Colonic mucosa (tissue), 4 donors: ENCODE measurements at regions not wholly inside any gene's neighbourhood (a gene's known extent, or its start where the extent isn't known, plus 50 kb on each side); places are given as distances from the start of the nearest gene placed in this dataset.

Experiments used
- DNase-seq: peaks from one replicate; pipeline ENCODE4 v3.0.0-alpha.2; 2020
- H3K27ac ChIP-seq: fragments of 200-600 bp; one replicate; pipeline ENCODE4 v1.8.0; 2021
- H3K27me3 ChIP-seq: fragments of 200-600 bp; one replicate; pipeline ENCODE4 v1.8.0; 2021
- H3K36me3 ChIP-seq: fragments of 200-600 bp; one replicate; pipeline ENCODE4 v1.8.0; 2021
- H3K4me1 ChIP-seq: fragments of 200-600 bp; one replicate; pipeline ENCODE4 v1.8.0; 2021; ENCODE audit warnings: mild to moderate bottlenecking
- H3K4me3 ChIP-seq: fragments of 200-600 bp; one replicate; pipeline ENCODE4 v1.8.0; 2021
- H3K9ac ChIP-seq, 2 donors: one replicate each; pipeline ENCODE4 v1.7.0; 2013; ENCODE audit warnings: control low read depth in 2 of 2, low read depth in 2 of 2, low read length in 2 of 2
- H3K9me3 ChIP-seq: fragments of 200-600 bp; one replicate; pipeline ENCODE4 v1.8.0; 2021
- CTCF ChIP-seq: fragments of 200-600 bp; IDR thresholded peaks from one replicate; pipeline ENCODE4 v1.8.0; 2022; ENCODE audit warnings: antibody characterized with exemption, mild to moderate bottlenecking
- intact Hi-C: fragments of 100-400 bp; cut with DNase I; formaldehyde crosslinking; loops from one replicate; pipeline ENCODE4 v1.14.1; 2022
- donor health status: healthy.
- donor health status: DM: no; HTN: no; CAD: no.
- donor health status: DM: no; HTN: no; CAD: no.

- no peak for DNase-seq
- Histone ChIP-seq H3K9ac (no peak overlapping the region), H3K36me3 (no peaks in the 10 kb centered on the region), H3K27ac (no peak overlapping the region), H3K4me3 (no peak overlapping the region), H3K9me3 (no peaks in the 10 kb centered on the region), H3K4me1 (no peaks in the 10 kb centered on the region), H3K27me3 (no peaks in the 10 kb centered on the region)
- intact Hi-C loops: no loop called here
- no peak for TF ChIP-seq CTCF
These were observed 75.3 kb upstream of the MAST4 start for GRCh38 chr5:66520854-66521253.

GRCh38 chr5:66527478-66528035, 68.6 kb upstream of the MAST4 start:
- TF ChIP-seq CTCF: no peak
- no peaks in the 10 kb centered on the region for H3K9me3 ChIP-seq
- DNase-seq: no peak
- no peaks in the 10 kb centered on the region for H3K4me1 ChIP-seq
- H3K36me3 ChIP-seq: no peaks in the 10 kb centered on the region
- no peak overlapping the region for H3K4me3 ChIP-seq
- intact Hi-C loops: no loop called here
- H3K27ac ChIP-seq: no peak overlapping the region
- no peaks in the 10 kb centered on the region for H3K27me3 ChIP-seq
- H3K9ac ChIP-seq: no peak overlapping the region

GRCh38 chr5:66529182-66529581, 67.0 kb upstream of the MAST4 start:
- Histone ChIP-seq H3K9ac (no peak overlapping the region), H3K4me1 (no peaks in the 10 kb centered on the region), H3K27ac (no peak overlapping the region), H3K4me3 (no peak overlapping the region), H3K27me3 (no peaks in the 10 kb centered on the region), H3K36me3 (no peaks in the 10 kb centered on the region), H3K9me3 (no peaks in the 10 kb centered on the region)
- intact Hi-C loops: no loop called here
- DNase-seq: no peak
- TF ChIP-seq CTCF: no peak

GRCh38 chr5:66529704-66530103, 66.5 kb upstream of the MAST4 start:
- H3K9me3 ChIP-seq: no peaks in the 10 kb centered on the region
- no peaks in the 10 kb centered on the region for H3K27me3 ChIP-seq
- no peak overlapping the region for H3K27ac ChIP-seq
- no peaks in the 10 kb centered on the region for H3K36me3 ChIP-seq
- H3K9ac ChIP-seq: no peak overlapping the region
- H3K4me3 ChIP-seq: no peak overlapping the region
- intact Hi-C loops: no loop called here
- no peaks in the 10 kb centered on the region for H3K4me1 ChIP-seq
- TF ChIP-seq CTCF: no peak
- no peak for DNase-seq

GRCh38 chr5:66538126-66538525, 58.1 kb upstream of the MAST4 start:
- DNase-seq: no peak
- no peak overlapping the region for H3K4me3 ChIP-seq
- H3K4me1 ChIP-seq: no peaks in the 10 kb centered on the region
- TF ChIP-seq CTCF: no peak
- no peak overlapping the region for H3K9ac ChIP-seq
- no peaks in the 10 kb centered on the region for H3K36me3 ChIP-seq
- H3K27ac ChIP-seq: no peak overlapping the region
- no peaks in the 10 kb centered on the region for H3K9me3 ChIP-seq
- intact Hi-C loops: no loop called here
- no peaks in the 10 kb centered on the region for H3K27me3 ChIP-seq
